ENCODE measurements at regions not wholly inside any gene's neighbourhood (a gene's known extent, or its start where the extent isn't known, plus 50 kb on each side); places are given as distances from the start of the nearest gene placed in this dataset.

DNA sequence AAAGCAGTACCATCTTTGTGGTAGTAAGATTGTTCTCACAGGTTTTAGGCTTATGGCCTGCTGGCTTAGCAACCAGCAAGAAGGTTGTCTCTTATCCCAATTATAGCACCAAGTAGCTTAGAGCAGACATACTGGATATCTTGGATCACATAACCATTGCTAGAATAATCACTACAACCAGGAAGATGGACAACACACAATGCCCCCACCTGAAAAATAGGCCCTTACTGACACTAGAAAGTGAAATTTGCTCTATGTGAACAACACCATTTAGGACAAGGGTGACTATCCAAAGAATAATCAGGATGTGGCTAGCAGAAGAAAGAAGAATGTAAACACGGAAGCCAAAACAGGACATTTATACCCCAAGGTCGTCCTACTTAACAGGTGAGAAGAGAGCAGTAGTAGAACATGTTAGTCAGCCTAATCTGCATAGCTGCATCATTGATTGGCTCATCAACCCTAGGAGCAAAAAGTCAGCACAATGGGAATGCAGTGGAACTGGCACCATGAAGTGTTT is 172.7 kb upstream of the MARCKS start:
- H3K4me2 ChIP-seq = no peak overlapping the region
- peak overlapping the region; percentile 70 for H3K27ac Mint-ChIP-seq
- no peaks in the 10 kb centered on the region for H3K36me3 ChIP-seq (ENCODE audit: insufficient read depth)
- TF ChIP-seq, protein P1, sequence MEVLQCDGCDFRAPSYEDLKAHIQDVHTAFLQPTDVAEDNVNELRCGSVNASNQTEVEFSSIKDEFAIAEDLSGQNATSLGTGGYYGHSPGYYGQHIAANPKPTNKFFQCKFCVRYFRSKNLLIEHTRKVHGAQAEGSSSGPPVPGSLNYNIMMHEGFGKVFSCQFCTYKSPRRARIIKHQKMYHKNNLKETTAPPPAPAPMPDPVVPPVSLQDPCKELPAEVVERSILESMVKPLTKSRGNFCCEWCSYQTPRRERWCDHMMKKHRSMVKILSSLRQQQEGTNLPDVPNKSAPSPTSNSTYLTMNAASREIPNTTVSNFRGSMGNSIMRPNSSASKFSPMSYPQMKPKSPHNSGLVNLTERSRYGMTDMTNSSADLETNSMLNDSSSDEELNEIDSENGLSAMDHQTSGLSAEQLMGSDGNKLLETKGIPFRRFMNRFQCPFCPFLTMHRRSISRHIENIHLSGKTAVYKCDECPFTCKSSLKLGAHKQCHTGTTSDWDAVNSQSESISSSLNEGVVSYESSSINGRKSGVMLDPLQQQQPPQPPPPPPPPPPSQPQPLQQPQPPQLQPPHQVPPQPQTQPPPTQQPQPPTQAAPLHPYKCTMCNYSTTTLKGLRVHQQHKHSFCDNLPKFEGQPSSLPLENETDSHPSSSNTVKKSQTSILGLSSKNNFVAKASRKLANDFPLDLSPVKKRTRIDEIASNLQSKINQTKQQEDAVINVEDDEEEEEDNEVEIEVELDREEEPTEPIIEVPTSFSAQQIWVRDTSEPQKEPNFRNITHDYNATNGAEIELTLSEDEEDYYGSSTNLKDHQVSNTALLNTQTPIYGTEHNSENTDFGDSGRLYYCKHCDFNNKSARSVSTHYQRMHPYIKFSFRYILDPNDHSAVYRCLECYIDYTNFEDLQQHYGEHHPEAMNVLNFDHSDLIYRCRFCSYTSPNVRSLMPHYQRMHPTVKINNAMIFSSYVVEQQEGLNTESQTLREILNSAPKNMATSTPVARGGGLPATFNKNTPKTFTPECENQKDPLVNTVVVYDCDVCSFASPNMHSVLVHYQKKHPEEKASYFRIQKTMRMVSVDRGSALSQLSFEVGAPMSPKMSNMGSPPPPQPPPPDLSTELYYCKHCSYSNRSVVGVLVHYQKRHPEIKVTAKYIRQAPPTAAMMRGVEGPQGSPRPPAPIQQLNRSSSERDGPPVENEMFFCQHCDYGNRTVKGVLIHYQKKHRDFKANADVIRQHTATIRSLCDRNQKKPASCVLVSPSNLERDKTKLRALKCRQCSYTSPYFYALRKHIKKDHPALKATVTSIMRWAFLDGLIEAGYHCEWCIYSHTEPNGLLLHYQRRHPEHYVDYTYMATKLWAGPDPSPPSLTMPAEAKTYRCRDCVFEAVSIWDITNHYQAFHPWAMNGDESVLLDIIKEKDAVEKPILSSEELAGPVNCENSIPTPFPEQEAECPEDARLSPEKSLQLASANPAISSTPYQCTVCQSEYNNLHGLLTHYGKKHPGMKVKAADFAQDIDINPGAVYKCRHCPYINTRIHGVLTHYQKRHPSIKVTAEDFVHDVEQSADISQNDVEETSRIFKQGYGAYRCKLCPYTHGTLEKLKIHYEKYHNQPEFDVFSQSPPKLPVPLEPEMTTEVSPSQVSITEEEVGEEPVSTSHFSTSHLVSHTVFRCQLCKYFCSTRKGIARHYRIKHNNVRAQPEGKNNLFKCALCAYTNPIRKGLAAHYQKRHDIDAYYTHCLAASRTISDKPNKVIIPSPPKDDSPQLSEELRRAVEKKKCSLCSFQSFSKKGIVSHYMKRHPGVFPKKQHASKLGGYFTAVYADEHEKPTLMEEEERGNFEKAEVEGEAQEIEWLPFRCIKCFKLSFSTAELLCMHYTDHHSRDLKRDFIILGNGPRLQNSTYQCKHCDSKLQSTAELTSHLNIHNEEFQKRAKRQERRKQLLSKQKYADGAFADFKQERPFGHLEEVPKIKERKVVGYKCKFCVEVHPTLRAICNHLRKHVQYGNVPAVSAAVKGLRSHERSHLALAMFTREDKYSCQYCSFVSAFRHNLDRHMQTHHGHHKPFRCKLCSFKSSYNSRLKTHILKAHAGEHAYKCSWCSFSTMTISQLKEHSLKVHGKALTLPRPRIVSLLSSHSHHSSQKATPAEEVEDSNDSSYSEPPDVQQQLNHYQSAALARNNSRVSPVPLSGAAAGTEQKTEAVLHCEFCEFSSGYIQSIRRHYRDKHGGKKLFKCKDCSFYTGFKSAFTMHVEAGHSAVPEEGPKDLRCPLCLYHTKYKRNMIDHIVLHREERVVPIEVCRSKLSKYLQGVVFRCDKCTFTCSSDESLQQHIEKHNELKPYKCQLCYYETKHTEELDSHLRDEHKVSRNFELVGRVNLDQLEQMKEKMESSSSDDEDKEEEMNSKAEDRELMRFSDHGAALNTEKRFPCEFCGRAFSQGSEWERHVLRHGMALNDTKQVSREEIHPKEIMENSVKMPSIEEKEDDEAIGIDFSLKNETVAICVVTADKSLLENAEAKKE (CRISPR knock-in tag; IDR thresholded peaks at IDR 0.05) = no peak
- TF ChIP-seq EZH2phosphoT487 (IDR thresholded peaks at IDR 0.05; ENCODE audit: unreplicated experiment) = no peak
- no peak for TF ChIP-seq ZNF331 (CRISPR knock-in tag; IDR thresholded peaks at IDR 0.05; ENCODE audit: low read depth)
- TF ChIP-seq, protein P2, sequence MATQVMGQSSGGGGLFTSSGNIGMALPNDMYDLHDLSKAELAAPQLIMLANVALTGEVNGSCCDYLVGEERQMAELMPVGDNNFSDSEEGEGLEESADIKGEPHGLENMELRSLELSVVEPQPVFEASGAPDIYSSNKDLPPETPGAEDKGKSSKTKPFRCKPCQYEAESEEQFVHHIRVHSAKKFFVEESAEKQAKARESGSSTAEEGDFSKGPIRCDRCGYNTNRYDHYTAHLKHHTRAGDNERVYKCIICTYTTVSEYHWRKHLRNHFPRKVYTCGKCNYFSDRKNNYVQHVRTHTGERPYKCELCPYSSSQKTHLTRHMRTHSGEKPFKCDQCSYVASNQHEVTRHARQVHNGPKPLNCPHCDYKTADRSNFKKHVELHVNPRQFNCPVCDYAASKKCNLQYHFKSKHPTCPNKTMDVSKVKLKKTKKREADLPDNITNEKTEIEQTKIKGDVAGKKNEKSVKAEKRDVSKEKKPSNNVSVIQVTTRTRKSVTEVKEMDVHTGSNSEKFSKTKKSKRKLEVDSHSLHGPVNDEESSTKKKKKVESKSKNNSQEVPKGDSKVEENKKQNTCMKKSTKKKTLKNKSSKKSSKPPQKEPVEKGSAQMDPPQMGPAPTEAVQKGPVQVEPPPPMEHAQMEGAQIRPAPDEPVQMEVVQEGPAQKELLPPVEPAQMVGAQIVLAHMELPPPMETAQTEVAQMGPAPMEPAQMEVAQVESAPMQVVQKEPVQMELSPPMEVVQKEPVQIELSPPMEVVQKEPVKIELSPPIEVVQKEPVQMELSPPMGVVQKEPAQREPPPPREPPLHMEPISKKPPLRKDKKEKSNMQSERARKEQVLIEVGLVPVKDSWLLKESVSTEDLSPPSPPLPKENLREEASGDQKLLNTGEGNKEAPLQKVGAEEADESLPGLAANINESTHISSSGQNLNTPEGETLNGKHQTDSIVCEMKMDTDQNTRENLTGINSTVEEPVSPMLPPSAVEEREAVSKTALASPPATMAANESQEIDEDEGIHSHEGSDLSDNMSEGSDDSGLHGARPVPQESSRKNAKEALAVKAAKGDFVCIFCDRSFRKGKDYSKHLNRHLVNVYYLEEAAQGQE (IDR thresholded peaks at IDR 0.05; ENCODE audit: unreplicated experiment) = no peak
- TF ChIP-seq, protein P3, sequence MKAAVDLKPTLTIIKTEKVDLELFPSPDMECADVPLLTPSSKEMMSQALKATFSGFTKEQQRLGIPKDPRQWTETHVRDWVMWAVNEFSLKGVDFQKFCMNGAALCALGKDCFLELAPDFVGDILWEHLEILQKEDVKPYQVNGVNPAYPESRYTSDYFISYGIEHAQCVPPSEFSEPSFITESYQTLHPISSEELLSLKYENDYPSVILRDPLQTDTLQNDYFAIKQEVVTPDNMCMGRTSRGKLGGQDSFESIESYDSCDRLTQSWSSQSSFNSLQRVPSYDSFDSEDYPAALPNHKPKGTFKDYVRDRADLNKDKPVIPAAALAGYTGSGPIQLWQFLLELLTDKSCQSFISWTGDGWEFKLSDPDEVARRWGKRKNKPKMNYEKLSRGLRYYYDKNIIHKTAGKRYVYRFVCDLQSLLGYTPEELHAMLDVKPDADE (IDR thresholded peaks at IDR 0.05) = no peak
- TF ChIP-seq NANOG (IDR thresholded peaks at IDR 0.05; ENCODE audit: borderline replicate concordance) = no peak
- no peak for TF ChIP-seq EZH2 (IDR thresholded peaks at IDR 0.05; ENCODE audit: low read depth, unreplicated experiment)
- TF ChIP-seq, protein P4, sequence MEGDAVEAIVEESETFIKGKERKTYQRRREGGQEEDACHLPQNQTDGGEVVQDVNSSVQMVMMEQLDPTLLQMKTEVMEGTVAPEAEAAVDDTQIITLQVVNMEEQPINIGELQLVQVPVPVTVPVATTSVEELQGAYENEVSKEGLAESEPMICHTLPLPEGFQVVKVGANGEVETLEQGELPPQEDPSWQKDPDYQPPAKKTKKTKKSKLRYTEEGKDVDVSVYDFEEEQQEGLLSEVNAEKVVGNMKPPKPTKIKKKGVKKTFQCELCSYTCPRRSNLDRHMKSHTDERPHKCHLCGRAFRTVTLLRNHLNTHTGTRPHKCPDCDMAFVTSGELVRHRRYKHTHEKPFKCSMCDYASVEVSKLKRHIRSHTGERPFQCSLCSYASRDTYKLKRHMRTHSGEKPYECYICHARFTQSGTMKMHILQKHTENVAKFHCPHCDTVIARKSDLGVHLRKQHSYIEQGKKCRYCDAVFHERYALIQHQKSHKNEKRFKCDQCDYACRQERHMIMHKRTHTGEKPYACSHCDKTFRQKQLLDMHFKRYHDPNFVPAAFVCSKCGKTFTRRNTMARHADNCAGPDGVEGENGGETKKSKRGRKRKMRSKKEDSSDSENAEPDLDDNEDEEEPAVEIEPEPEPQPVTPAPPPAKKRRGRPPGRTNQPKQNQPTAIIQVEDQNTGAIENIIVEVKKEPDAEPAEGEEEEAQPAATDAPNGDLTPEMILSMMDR (conservative IDR thresholded peaks at IDR 0.05; ENCODE audit: low read depth in 2 of 2) = no peak
- TF ChIP-seq STAT1 (IDR thresholded peaks at IDR 0.05; ENCODE audit: unreplicated experiment) = no peak
- no peak for TF ChIP-seq POLR2AphosphoS5 (IDR thresholded peaks at IDR 0.05; ENCODE audit: low read depth)
- TF ChIP-seq ZNF114 (CRISPR knock-in tag; IDR thresholded peaks at IDR 0.05) = no peak
- no peak for TF ChIP-seq JUNB (IDR thresholded peaks at IDR 0.05; ENCODE audit: unreplicated experiment)
- no peak for TF ChIP-seq CREB1 (CRISPR knock-in tag; IDR thresholded peaks at IDR 0.05; ENCODE audit: low read depth)
- H3K4me1 Mint-ChIP-seq = peaks cover 10% of the 10 kb centered on the region
- no peak overlapping the region for H3K4me3 ChIP-seq
- H3K9me2 ChIP-seq (ENCODE audit: insufficient read depth) = no peaks in the 10 kb centered on the region
- H3K9me3 Mint-ChIP-seq = no peaks in the 10 kb centered on the region
- no peaks in the 10 kb centered on the region for H3F3A ChIP-seq (replicated peaks; ENCODE audit: low read depth)
- H2AFZ ChIP-seq = no peak overlapping the region
- no peaks in the 10 kb centered on the region; the same call in 1 of the 2 replicates for H3K4me1 ChIP-seq (ENCODE audit: insufficient read depth)
- DNase-seq (ENCODE audit: low spot score) = no peak
- no peaks in the 10 kb centered on the region for H3K27me3 ChIP-seq (ENCODE audit: insufficient read depth)
- no peaks in the 10 kb centered on the region for H3K36me3 Mint-ChIP-seq (ENCODE audit: low read depth)
- no peaks in the 10 kb centered on the region for H3K79me2 ChIP-seq (replicated peaks; ENCODE audit: insufficient read depth)
- ATAC-seq = no peak
- H4K20me1 ChIP-seq (replicated peaks; ENCODE audit: insufficient read depth) = no peaks in the 10 kb centered on the region
- H3K4me3 Mint-ChIP-seq = no peak overlapping the region
- no peak overlapping the region for H3K27ac ChIP-seq (ENCODE audit: low read depth)
- no peaks in the 10 kb centered on the region for H3K27me3 Mint-ChIP-seq (ENCODE audit: insufficient read depth, low read depth, poor library complexity)
